Right lobe of liver (tissue), 4 donors: ENCODE measurements at regions not wholly inside any gene's neighbourhood (a gene's known extent, or its start where the extent isn't known, plus 50 kb on each side); places are given as distances from the start of the nearest gene placed in this dataset.

Experiments used
- POLR2A ChIP-seq: fragments of 450-650 bp; IDR thresholded peaks from one replicate; pipeline ENCODE4 v1.6.1; 2017; ENCODE audit warnings: antibody characterized with exemption, mild to moderate bottlenecking
- TF ChIP-seq, protein P1 (sequence below), 4 donors: fragments of 200-600 bp in 3 of 4; fragments of 450-650 bp in 1 of 4; IDR thresholded peaks; one replicate each; pipeline versions ENCODE4 v1.5.1 to v1.8.0; 2016 to 2022; ENCODE audit warnings: antibody characterized with exemption in 4 of 4, mild to moderate bottlenecking in 2 of 4
- donor health status: DM: no; HTN: no; CAD: no.
- donor health status: DM: no; HTN: no; CAD: no.
- donor health status: DM: no; HTN: yes; CAD: no.

DNA sequence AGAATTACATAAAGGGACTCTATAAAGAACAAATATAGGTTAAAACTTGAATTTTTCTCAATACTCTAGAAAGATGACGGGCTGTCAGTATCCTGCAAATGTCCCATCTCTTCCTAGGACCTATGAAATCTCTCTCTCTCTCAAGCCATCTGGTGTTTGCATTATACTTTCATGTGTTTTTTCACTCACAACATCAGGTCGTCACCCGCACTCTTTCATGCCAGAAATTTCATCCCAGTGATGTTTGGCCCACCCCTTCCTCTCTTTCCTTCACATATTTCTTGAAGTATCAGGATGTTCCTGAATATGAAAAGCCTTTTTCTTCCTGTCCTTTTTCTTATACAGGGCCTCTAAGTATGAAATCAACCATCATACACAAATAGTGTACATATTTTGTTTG is 63.3 kb upstream of the GAS1 start:
- TF ChIP-seq, protein P1, sequence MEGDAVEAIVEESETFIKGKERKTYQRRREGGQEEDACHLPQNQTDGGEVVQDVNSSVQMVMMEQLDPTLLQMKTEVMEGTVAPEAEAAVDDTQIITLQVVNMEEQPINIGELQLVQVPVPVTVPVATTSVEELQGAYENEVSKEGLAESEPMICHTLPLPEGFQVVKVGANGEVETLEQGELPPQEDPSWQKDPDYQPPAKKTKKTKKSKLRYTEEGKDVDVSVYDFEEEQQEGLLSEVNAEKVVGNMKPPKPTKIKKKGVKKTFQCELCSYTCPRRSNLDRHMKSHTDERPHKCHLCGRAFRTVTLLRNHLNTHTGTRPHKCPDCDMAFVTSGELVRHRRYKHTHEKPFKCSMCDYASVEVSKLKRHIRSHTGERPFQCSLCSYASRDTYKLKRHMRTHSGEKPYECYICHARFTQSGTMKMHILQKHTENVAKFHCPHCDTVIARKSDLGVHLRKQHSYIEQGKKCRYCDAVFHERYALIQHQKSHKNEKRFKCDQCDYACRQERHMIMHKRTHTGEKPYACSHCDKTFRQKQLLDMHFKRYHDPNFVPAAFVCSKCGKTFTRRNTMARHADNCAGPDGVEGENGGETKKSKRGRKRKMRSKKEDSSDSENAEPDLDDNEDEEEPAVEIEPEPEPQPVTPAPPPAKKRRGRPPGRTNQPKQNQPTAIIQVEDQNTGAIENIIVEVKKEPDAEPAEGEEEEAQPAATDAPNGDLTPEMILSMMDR (IDR thresholded peaks at IDR 0.05): no peak
- no peak for TF ChIP-seq POLR2A
